Suprapubic skin (tissue), 4 donors: ENCODE measurements at regions not wholly inside any gene's neighbourhood (a gene's known extent, or its start where the extent isn't known, plus 50 kb on each side); places are given as distances from the start of the nearest gene placed in this dataset.

Experiments
- EP300 ChIP-seq: sonication (generic); formaldehyde crosslinking; IDR thresholded peaks from one replicate; pipeline ENCODE4 v1.6.1; 2017; ENCODE audit warnings: antibody characterized with exemption
- POLR2A ChIP-seq, 2 donors: fragments of 450-650 bp; IDR thresholded peaks; one replicate each; pipeline ENCODE4 v1.6.1; 2017; ENCODE audit warnings: antibody characterized with exemption in 2 of 2, mild to moderate bottlenecking in 2 of 2, moderate library complexity in 2 of 2
- POLR2AphosphoS5 ChIP-seq, 3 donors: sonication (generic); formaldehyde crosslinking; IDR thresholded peaks; one replicate each; pipeline ENCODE4 v1.6.1; 2017; ENCODE audit warnings: antibody characterized with exemption in 3 of 3
- TF ChIP-seq, protein P1 (sequence below), 2 donors: fragments of 200-600 bp in 1 of 2; fragments of 450-650 bp in 1 of 2; sonication (generic) in 1 of 2; IDR thresholded peaks; one replicate each; pipeline ENCODE4 v1.5.1; 2016 to 2019; ENCODE audit warnings: antibody characterized with exemption in 2 of 2, mild to moderate bottlenecking in 1 of 2, moderate library complexity in 1 of 2

GRCh38 chr7:153543232-153543631 lies 509.0 kb upstream of the DPP6 start:
- TF ChIP-seq, protein P1, sequence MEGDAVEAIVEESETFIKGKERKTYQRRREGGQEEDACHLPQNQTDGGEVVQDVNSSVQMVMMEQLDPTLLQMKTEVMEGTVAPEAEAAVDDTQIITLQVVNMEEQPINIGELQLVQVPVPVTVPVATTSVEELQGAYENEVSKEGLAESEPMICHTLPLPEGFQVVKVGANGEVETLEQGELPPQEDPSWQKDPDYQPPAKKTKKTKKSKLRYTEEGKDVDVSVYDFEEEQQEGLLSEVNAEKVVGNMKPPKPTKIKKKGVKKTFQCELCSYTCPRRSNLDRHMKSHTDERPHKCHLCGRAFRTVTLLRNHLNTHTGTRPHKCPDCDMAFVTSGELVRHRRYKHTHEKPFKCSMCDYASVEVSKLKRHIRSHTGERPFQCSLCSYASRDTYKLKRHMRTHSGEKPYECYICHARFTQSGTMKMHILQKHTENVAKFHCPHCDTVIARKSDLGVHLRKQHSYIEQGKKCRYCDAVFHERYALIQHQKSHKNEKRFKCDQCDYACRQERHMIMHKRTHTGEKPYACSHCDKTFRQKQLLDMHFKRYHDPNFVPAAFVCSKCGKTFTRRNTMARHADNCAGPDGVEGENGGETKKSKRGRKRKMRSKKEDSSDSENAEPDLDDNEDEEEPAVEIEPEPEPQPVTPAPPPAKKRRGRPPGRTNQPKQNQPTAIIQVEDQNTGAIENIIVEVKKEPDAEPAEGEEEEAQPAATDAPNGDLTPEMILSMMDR (IDR thresholded peaks at IDR 0.05): no peak
- TF ChIP-seq POLR2A (IDR thresholded peaks at IDR 0.05): no peak
- no peak for TF ChIP-seq EP300
- TF ChIP-seq POLR2AphosphoS5 (IDR thresholded peaks at IDR 0.05): no peak
